HG02973 (cell line): ENCODE measurements at regions not wholly inside any gene's neighbourhood (a gene's known extent, or its start where the extent isn't known, plus 50 kb on each side); places are given as distances from the start of the nearest gene placed in this dataset.
"Not testable (repeated sequence)": the region's sequence is repeated elsewhere in the genome, so short reads cannot be mapped to it uniquely, and the experiment has no call there.

Source experiments
- ATAC-seq: cut with Tn5 transposase; IDR thresholded peaks from one replicate; pipeline ENCODE4 v1.9.1; 2021; ENCODE audit warnings: moderate library complexity; ENCODE audit not compliant: unreplicated experiment

DNA sequence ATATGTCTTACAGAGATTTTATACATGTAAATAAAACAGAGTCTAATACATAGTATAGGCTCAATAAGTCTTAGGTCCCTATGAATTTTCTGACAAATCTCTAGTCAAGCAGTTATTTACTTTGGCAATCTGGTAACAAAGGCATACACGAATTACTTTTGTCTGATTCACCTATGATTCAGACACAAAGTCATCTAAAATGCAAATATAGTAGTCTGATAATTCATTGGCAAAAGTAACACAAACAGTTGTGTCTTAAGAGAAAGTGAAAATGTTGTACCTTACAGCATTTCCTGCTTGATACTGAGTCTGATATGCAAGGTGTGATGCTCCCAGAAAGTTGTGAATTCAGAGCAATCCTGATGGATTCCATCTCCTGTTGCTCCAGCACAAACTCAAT lies 209.4 kb upstream of the PRSS1 start:
- no peak for ATAC-seq

DNA sequence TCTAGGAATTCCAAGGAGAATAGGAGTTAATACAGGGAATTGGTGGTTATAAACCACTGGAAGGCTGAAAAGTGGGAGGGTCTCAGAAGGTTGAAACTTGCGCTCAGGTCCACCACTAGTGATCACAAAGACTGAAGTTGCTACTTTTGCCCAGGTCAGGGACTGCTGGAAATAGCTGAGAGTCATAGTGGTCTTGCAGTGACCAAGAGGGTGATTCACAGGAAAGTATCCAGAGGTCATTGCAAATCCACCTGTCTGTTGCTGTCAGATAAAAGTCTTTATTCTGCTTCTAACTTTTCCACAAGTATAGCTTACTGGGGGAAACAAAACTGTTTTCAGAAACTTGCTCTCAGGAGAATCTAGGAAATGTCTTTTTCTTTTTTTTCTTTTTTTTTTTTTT lies 211.5 kb upstream of the PRSS1 start:
- ATAC-seq, result no peak

DNA sequence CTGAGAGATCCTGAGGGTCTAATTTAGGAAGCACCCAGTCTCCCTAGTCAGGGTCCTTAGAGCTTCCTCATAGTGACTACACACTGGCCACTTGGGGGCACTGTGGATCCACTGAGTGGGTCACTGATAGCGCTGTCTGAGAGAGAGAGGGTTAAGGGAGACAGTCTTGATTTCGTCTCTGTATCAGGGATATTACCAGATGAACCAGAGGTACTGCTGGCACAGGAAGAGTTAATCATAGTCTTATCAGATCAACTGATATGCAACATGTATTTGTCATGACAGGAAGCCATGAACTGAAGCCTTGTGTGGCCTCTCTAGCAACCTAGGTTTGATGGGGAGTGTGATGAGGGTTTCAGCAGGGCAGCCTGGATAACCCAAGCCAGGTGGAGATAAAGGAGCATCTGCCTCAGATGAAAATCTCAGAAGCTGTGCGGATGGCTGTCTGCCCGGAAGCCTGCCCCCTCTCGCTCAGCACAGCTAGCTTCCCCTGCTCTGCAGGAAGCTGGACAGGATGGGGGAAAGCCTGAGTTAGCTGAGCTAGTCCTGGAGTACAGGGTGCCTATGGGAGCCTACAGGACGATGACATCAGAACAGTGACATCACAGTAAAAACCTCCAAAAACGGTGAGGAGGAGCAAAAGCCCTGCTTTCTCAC lies 214.0 kb upstream of the PRSS1 start:
- peak; percentile 92 for ATAC-seq

DNA sequence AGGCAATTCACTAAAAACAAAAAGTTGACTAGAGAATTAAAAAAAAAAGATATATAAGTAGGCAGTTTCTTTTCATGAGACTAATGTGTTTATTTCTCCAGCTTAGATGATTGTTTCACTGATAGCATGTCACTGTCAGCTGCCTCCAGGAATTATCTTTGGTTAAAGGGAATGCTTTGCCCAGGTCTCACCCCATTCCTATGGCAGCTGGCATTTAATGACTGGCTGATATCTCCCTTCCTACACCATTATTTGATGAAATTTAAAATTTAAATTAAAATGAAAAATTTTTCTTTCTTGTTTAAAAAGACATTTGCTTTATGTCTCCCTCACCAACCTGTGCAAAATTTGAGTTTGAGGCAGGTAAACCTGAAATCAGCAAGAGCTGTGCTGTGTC lies 214.5 kb upstream of the PRSS1 start:
- no peak for ATAC-seq

DNA sequence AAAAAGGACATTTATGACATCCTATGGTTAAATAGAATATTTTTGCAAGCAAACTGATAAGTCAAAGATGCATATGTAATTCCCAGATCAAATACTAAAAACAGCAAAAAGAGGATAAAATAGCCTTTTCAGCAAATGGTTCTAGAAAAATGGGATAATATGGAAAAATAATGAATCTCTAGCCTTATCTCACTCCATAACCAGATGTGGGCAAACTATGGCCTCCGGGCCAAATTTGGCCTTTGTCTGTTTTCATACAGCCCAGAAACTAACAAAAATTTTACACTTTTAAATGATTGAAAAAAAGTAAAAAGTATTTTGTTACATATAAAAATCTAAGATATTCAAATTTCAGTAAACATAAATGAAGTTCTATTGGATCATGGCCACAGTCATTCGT lies 215.4 kb upstream of the PRSS1 start:
- no peak for ATAC-seq

DNA sequence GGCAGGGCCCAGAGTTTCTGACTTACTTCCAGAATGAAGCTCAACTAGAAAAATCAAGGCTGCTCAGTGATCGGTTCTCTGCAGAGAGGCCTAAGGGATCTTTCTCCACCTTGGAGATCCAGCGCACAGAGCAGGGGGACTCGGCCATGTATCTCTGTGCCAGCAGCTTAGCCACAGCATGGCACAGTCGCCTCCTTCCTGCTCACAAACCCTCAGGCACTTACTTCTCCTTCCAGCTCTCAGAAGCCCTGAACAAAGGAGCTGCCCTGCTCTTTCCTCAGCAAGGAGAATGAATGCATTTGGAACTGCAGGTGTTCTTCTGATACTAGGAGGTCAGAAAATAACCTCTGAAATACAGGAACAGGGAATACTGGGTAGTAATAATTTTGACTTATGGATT lies 219.7 kb upstream of the PRSS1 start:
- no peak for ATAC-seq

DNA sequence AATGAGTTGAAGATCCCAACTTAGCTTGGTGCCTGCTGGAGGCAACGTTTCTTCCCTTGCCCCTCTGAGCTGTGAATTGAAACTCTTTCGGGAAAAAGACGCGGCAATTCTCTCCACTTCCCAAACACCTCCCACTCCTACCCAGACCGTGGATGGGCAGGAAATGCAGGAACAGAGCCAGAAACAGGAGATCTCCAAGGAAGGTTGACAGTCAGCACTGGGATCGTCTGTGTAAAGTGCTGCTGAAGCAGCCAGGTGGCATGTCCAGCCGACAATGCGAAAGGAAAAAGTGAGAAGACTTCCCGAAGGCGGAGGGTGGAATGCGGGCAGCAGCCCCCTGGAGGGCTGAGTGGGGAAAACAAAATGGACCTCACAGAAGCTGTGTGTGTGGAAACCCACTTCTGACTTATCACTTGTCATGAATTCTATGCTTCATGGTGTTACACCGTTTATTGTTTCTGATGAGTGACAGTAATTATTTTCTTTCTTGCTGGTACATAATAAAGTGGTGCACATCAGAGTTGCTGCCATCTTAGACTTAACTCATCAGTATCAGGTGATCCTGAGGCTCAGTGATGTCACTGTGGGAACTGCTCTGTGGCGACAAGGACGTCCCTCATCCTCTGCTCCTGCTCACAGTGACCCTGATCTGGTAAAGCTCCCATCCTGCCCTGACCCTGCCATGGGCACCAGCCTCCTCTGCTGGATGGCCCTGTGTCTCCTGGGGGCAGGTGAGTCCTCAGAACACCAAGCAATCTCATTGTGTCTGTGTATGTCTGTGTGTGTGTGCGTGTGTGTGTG lies 220.5 kb upstream of the PRSS1 start:
- ATAC-seq, result no peak

DNA sequence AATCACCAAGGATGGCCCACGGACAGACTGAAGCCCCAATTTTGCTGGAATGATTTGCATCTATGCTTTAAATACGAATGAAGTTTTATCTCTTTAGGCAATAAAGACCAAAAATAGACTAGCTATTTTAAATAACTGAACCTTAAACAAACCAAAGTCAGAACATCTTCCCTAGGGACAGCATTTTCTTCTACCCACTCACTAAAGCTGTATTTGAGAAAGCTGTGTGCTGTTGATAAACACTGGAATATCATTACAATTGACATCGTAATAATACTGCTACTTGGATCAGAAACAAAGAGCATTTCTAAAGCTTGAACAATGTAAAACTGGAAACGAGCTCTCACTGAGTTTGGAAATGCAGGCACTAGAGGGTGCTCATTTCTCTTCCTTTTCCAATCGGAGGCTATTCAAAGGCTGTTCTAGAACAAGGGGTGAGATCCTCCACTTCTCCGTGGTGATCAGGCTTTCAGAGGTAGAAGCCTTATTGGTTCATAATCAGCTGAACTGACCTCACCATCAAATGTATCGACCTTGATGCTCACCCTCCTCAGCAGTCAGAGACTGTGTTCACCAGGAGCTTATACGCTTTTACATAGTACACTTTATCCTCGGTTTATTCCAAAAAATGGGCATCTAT lies 225.3 kb upstream of the PRSS1 start:
- no peak for ATAC-seq

DNA sequence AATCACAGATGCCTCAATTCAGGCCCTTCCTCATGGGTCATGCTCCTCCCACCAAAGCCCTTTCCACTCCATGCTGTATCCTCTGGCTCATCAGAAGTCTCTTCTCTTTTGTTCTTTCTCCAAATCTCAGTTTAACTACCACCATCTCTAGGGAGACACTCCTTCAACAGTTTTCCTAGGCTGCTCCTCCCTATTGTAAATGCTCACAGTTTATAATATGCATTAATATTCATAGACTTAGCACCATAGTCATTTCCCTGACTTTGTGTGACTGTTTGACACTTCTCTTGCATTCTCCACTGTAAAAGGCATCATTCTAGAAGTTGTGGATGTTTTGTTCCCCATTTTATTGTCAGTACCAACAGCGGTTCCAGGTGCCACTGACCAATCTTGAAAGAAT lies 226.5 kb upstream of the PRSS1 start:
- ATAC-seq, result no peak

DNA sequence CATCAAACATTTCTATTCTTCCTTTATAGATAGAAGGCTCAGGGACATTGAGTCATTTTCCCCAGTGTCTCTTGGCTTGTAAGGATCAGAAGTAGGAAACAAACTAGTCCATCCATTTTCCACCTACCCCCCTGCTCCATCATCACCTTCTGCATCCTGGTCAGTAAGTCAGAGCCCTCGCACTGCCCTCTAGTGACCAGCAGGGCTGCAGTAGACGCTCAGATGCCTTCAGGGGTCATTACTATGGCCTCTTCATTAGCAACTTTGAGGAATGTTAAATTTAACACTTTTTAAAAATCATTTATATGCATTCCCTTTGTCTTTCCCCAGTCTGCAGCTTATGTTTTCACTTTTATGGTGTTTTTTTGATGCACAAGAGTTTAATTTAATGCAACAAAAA lies 228.4 kb upstream of the PRSS1 start:
- not testable (repeated sequence) for ATAC-seq

DNA sequence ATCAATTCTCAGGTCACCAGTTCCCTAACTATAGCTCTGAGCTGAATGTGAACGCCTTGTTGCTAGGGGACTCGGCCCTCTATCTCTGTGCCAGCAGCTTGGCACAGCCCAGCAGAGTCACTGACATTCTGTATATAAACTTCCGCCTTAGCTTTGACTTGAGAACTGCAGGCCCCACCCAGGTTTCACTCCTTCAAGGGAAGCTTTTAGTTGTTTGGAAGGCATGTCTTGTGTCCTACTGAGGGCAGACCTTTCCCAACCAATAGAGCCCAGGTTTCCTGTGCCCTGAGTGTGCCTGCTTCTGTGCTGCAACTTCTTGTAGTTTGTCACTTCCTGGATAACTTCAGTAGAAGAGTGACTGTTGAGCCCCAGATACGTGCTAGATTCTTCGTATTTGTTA lies 228.8 kb upstream of the PRSS1 start:
- not testable (repeated sequence) for ATAC-seq

DNA sequence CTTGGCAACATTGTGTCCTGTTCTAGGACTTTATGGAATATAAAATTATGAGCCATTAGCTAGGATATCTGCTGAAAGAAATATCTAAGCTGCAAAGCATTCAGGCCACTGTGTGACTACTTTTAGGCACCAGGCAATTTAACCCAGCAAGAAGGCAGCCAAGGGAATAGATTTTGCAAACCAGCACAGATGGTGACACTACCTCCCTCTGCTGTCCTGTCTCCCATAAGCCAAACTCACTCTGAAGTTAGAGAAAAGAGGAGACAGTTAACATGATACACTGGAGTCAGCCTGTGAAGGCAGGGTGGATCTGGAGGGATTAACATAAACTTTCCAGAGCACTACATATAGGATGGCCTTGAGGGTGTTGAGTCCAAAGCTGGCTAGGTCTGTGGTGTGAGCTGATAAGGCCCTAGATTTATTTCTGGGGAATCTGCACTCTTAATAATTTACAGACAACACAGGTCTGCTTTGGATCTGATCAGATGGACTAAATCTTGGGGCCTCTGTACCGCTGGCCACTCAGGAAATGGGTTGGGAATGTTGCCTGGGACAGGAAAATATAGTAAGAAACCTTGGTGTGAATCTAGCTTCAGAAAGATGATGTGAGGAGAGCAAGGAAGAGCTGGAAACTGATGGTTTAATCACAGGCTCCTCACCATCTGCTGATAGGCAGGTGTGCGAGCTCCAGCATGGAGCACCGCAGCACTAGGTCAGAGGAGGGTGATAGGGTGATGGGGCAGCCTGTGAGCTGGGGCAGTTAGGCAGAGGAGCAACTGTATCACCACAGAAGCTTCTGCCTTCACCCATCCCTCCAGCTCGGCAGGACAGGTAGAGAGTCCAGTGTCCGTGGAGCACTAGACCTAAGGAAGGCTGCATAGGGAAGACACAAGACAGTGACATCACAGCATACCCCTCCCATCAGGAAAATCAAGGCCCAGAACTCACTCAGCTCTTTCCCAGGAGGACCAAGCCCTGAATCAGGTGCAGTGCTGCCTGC lies 229.9 kb upstream of the PRSS1 start:
- no peak for ATAC-seq

DNA sequence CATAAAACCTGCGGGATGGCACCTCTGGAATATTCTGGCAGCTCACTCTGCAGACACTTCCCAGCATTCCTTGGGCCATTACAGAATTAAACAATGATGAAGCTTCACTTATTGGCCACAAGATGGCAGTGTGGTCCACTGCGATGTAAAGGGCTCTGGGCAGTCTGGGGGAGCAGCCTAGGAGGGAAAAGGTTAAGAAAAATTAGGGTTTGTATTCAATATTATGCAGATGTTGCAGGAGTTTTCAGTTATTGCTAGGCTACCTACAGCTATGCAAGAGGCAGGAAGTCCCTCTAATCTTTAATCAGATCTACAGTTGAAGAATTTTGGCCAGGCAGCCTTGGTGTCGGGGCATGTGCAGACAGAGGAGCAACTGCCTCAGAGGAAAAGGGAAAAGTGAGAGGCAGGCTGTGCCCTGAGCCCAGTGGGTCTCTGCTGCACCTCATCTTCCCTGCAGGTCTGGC lies 233.2 kb upstream of the PRSS1 start:
- ATAC-seq, result peak; percentile 93

DNA sequence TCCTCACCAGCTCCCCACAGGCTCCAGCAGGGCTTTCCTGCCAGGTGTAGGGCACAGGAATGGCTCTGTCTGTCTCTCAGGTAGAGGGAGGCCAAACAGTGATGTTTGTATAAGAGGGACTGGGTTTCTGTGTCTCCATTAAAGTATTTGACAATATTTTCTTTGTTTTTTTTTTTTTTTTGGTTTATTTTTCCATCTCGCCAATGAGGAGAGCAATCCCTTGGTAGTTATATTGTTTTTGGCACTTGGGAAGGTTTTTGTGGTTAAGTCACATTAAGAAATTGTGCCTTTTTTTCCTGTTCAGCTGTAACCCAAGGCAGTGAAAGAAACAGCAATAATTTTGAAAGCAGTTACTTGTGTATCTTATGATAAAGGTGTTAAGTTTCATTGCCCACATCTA lies 234.6 kb upstream of the PRSS1 start:
- ATAC-seq, result not testable (repeated sequence)

DNA sequence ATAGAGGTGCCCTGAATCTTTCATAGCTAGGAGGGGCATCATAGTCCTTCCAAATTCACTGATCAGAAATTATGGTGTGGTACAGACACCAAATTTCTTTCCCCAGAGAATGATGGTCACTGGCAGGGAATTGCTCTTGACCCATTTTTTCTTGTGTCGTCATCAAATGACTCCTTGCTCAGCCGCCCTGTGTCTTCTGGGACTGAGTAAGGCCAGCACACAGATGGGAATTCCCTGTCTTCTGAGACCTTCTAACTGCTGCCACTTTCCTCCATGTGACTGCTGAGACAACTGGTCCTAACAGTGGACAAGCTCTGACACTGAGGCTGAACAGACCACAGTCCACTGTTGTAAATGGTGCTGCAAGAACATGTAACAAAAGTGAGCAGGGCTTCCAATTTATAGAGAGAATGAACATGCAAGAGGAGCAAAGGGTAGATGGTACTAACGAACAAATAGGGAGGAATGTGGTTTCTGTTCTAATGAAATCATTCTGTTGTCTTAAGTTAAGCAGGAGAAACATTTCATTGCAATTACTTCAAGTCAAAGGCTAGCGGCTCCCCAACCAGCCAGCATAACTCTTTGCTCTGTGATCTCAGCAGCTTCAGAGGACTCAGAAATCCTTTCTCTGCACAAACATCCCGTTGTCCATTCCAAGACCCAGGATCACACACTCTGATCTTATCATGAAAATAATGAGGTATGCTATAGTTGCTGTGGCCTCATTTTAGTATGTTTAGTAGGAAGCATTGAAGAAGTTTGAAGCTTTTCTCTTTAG lies 235.9 kb upstream of the PRSS1 start:
- ATAC-seq, result no peak

DNA sequence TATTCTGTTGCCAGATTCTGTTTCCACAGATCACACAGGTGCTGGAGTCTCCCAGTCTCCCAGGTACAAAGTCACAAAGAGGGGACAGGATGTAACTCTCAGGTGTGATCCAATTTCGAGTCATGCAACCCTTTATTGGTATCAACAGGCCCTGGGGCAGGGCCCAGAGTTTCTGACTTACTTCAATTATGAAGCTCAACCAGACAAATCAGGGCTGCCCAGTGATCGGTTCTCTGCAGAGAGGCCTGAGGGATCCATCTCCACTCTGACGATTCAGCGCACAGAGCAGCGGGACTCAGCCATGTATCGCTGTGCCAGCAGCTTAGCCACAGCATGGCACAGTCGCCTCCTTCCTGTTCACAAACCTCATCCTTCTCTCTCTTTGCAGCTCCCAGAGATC lies 237.5 kb upstream of the PRSS1 start:
- ATAC-seq, result no peak

DNA sequence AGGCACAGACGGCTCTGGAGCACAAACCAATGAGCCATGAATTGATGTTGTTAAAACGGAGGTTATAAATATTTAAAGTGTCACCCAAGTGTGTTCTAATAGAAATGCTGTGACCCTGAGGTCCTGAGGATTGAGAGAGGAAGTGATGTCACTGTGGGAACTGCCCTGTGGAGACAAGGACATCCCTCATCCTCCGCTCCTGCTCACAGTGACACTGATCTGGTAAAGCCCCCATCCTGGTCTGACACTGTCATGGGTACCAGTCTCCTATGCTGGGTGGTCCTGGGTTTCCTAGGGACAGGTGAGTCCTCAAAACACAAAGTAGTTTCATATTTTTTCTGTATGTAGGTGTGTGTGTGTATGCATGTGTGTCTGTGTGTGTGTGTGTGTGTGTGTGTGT lies 237.9 kb upstream of the PRSS1 start:
- ATAC-seq, result no peak

DNA sequence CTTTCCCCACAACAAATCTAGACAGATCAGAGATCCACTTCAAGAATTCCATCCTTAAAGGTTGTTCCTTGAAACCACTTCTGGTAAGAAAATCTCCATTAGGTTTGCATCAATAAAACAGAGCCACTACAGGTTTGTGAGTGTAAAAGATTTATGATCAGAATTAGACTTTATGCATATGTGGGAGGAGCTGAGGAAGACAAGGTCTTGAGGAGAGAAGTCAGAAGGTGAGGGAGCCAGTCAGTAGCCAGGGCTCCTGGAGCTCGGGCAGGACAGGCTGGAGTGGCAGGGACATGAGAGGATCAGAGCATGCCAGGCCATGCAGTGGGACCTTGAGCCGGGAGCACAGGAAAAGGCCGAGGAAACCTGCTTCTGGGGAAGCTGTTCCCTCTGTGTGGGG lies 240.0 kb upstream of the PRSS1 start:
- not testable (repeated sequence) for ATAC-seq

DNA sequence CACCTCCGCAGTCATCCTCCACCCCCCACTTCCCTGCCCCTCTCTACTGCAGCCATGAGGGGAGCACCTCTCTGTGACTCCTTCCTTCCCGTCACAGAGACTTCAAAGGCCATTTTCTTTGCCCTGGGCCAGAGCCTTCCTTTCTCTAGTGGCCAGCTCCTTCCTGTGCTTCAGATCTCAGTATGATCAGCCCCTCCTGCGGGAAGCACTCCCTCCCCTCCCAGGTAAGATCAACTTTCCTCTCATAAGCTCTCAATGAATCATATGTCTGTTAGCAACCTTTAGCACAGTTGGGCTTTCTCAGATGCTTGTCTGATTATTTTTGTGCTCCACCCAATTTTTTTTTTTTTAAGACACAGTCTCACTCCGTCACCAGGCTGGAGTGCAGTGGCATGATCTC lies 241.0 kb upstream of the PRSS1 start:
- ATAC-seq, result no peak

DNA sequence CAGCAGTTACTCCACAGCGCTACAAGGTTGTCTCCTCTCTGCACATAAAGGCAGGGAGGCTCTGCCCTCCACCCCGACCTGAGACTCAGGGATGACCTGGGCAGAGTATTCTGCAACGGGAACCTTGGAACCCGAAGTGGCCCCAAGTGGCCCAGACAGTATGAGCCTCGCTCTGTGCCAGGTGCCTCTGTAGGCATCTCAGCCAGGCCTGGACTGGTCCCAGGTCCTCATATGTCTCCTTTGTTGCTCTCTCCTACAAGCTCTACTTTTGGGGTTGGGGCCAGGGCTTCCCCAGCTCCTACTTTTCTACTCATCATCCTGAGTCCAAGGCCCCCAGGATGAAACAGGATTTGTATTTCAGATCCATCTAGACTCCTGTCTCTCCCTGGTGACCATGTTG lies 241.5 kb upstream of the PRSS1 start:
- no peak for ATAC-seq
